ENCODE measurements at regions not wholly inside any gene's neighbourhood (a gene's known extent, or its start where the extent isn't known, plus 50 kb on each side); places are given as distances from the start of the nearest gene placed in this dataset.

- no peak for DNase-seq
Measured at GRCh38 chr13:27014406-27015359, 156.9 kb downstream of the USP12 start.

GRCh38 chr13:27012482-27013197, 159.0 kb downstream of the USP12 start:
- DNase-seq = no peak

GRCh38 chr13:27011661-27012060, 159.9 kb downstream of the USP12 start:
- DNase-seq = no peak

GRCh38 chr13:27008733-27009132, 162.9 kb downstream of the USP12 start:
- peak in 1 of 2 donors; percentile 42 for DNase-seq

GRCh38 chr13:27007166-27007565, 164.4 kb downstream of the USP12 start:
- DNase-seq = no peak

GRCh38 chr13:27006519-27007161, 165.0 kb downstream of the USP12 start:
- peak; percentile 26 to 49 for DNase-seq

GRCh38 chr13:27005976-27006518, 165.6 kb downstream of the USP12 start:
- no peak for DNase-seq

GRCh38 chr13:27005556-27005955, 166.1 kb downstream of the USP12 start:
- peak; percentile 48 to 57 for DNase-seq

- no peak for DNase-seq
Measured at GRCh38 chr13:27004866-27005265, 166.7 kb downstream of the USP12 start.

- no peak for DNase-seq
Measured at GRCh38 chr13:27004326-27004725, 167.3 kb downstream of the USP12 start.

GRCh38 chr13:27001705-27002104, 169.9 kb downstream of the USP12 start:
- DNase-seq = no peak

GRCh38 chr13:27000686-27001085, 170.9 kb downstream of the USP12 start:
- no peak for DNase-seq

GRCh38 chr13:26999499-26999898, 172.1 kb downstream of the USP12 start:
- no peak for DNase-seq

- no peak for DNase-seq
Measured at GRCh38 chr13:26998292-26998691, 173.3 kb downstream of the USP12 start.

GRCh38 chr13:26996965-26997752, 174.5 kb downstream of the USP12 start:
- no peak for DNase-seq

- no peak for DNase-seq
Measured at GRCh38 chr13:26995159-26995558, 176.5 kb downstream of the USP12 start.

- DNase-seq = no peak
Measured at GRCh38 chr13:26993780-26994179, 177.8 kb downstream of the USP12 start.

- no peak for DNase-seq
Measured at GRCh38 chr13:26992951-26993719, 178.5 kb downstream of the USP12 start.

- DNase-seq = peak; percentile 57 to 59
Measured at GRCh38 chr13:26991508-26992181, 180.0 kb downstream of the USP12 start.

- no peak for DNase-seq
Measured at GRCh38 chr13:26989957-26990713, 181.5 kb downstream of the USP12 start.

Data from hippocampal formation (tissue), 2 donors.